ENCODE measurements at regions not wholly inside any gene's neighbourhood (a gene's known extent, or its start where the extent isn't known, plus 50 kb on each side); places are given as distances from the start of the nearest gene placed in this dataset.
"Not testable (repeated sequence)": the region's sequence is repeated elsewhere in the genome, so short reads cannot be mapped to it uniquely, and the experiment has no call there.

GRCh38 chr4:53705972-53706371 lies 114.7 kb upstream of the LNX1 start:
- Histone ChIP-seq H3K36me3 (ENCODE audit: insufficient read depth, low read length) (no peaks in the 10 kb centered on the region), H3K27me3 (ENCODE audit: insufficient read depth, low read length) (no peaks in the 10 kb centered on the region), H3K4me1 (ENCODE audit: insufficient read depth, low read length) (peaks cover 2% of the 10 kb centered on the region), H3K9me3 (ENCODE audit: low read length) (no peaks in the 10 kb centered on the region), H3K4me3 (ENCODE audit: low read length) (no peak overlapping the region), H2AFZ (ENCODE audit: low read depth, low read length) (no peak overlapping the region)

DNA sequence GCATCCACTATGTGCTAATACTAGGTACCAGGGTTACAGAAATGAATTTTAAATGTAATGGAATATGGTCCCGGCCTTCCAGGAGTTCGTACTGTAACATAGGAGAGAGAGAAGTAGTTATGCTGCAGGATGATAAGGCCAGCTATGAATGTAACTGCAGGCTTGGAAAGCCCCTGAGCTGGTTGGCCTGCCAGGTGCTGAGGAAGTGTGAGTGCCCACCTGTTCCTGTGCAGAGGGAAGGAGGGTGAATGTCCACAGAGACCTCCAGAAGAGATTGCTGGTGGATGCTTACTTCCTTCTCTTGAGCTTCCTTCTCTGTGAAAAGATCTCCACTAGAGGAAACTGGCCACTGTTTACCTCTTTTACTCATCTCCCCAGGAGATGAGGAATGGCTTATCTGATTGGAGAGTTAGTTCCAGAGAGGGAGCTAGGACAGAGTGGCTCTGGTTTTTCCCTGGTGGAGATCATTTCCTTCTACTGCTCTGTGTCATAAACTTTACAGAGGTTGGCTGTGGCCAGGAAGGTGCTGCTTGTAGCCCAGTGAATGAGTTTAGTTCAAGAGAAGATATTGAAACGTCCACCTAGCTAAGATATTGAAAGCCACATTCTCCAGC lies 114.0 kb upstream of the LNX1 start:
- H3K4me1 ChIP-seq (ENCODE audit: insufficient read depth, low read length), result peaks cover 2% of the 10 kb centered on the region
- no peaks in the 10 kb centered on the region for H3K36me3 ChIP-seq (ENCODE audit: insufficient read depth, low read length)
- no peaks in the 10 kb centered on the region for H3K9me3 ChIP-seq (ENCODE audit: low read length)
- H3K27me3 ChIP-seq (ENCODE audit: insufficient read depth, low read length), result no peaks in the 10 kb centered on the region
- no peak overlapping the region for H3K4me3 ChIP-seq (ENCODE audit: low read length)
- no peak overlapping the region for H2AFZ ChIP-seq (ENCODE audit: low read depth, low read length)

GRCh38 chr4:53704329-53704728 lies 113.0 kb upstream of the LNX1 start:
- Histone ChIP-seq H2AFZ (ENCODE audit: low read depth, low read length) (no peak overlapping the region), H3K9me3 (ENCODE audit: low read length) (no peaks in the 10 kb centered on the region), H3K4me1 (ENCODE audit: insufficient read depth, low read length) (peaks cover 2% of the 10 kb centered on the region)

GRCh38 chr4:53703267-53703655 lies 112.0 kb upstream of the LNX1 start:
- Histone ChIP-seq H3K9me3 (ENCODE audit: low read length) (no peaks in the 10 kb centered on the region), H3K36me3 (ENCODE audit: insufficient read depth, low read length) (no peaks in the 10 kb centered on the region), H3K27me3 (ENCODE audit: insufficient read depth, low read length) (no peaks in the 10 kb centered on the region), H2AFZ (ENCODE audit: low read depth, low read length) (no peak overlapping the region), H3K4me1 (ENCODE audit: insufficient read depth, low read length) (peaks cover 2% of the 10 kb centered on the region), H3K4me3 (ENCODE audit: low read length) (no peak overlapping the region)

More at GRCh38 chr4:53704329-53704728, 113.0 kb upstream of the LNX1 start:
- no peak overlapping the region for H3K4me3 ChIP-seq (ENCODE audit: low read length)
- H3K27me3 ChIP-seq (ENCODE audit: insufficient read depth, low read length), result no peaks in the 10 kb centered on the region
- no peaks in the 10 kb centered on the region for H3K36me3 ChIP-seq (ENCODE audit: insufficient read depth, low read length)

DNA sequence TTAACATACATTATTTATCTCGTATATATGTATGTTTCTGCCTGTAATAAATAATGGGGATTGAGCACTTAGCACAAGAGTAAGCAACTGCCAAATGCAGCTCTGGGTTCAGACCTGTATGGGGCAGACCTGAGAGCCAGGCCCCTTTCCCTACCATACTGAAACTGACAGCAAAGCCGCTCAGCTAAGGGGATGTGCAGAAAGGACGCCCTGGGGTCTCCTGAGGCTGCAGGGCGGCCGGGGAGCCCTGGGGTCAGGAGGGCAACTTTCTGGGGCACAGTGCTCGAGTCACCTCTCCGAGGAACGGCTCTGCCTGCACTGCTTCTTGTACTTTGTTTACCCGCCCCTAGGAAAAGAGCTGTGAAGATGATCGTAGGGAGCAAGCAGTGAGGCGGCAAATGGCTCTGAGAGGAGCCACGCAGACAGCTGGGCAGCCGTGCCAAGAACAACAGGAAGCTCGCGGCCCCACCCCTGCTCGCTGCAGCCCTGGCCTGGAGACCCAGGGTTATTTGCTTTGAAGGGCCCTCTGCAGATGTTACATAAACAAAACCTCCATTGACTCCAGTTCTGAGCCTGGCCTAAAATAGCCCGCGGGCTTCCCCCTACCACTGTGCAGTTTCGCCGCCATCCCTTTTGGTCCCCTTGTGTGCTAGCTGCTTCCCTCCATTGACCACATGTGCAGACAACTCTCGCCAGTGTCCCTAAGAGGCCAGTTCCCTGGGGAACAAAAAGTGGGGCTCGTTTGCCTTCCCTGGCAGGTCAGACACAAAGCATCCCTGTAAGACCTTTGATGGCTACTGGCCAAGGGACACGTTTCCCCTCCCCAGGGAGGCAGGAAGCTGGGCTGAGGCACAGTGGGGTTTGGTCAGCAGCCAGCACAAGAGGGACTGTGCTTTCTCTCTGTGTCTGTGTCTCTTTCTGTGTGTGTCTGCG lies 111.3 kb upstream of the LNX1 start:
- no peaks in the 10 kb centered on the region for H3K27me3 ChIP-seq (ENCODE audit: insufficient read depth, low read length)
- H3K4me1 ChIP-seq (ENCODE audit: insufficient read depth, low read length), result peaks cover 2% of the 10 kb centered on the region
- H3K36me3 ChIP-seq (ENCODE audit: insufficient read depth, low read length), result no peaks in the 10 kb centered on the region
- peak overlapping the region; percentile 62 for H2AFZ ChIP-seq (ENCODE audit: low read depth, low read length)
- H3K9me3 ChIP-seq (ENCODE audit: low read length), result no peaks in the 10 kb centered on the region
- H3K4me3 ChIP-seq (ENCODE audit: low read length), result peak overlapping the region; percentile 17

GRCh38 chr4:53701260-53701659 lies 110.0 kb upstream of the LNX1 start:
- H3K4me3 ChIP-seq (ENCODE audit: low read length); H3K36me3 ChIP-seq (ENCODE audit: insufficient read depth, low read length); H3K4me1 ChIP-seq (ENCODE audit: insufficient read depth, low read length); H3K9me3 ChIP-seq (ENCODE audit: low read length); H2AFZ ChIP-seq (ENCODE audit: low read depth, low read length); H3K27me3 ChIP-seq (ENCODE audit: insufficient read depth, low read length): not testable (repeated sequence)

DNA sequence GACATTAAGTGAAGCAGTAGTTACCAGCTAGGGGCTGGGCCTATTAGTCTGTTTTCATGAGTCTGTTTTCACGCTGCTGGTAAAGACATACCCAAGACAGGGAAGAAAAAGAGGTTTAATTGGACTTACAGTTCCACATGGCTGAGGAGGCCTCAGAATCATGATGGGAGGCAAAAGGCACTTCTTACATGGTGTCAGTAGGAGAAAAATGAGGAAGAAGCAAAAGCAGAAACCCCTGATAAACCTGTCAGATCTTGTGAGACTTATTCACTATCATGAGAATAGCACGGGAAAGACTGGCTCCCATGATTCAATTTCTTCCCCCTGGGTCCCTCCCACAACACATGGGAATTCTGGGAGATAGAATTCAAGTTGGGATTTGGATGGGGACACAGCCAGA lies 108.0 kb upstream of the LNX1 start:
- H3K36me3 ChIP-seq (ENCODE audit: insufficient read depth, low read length); H3K27me3 ChIP-seq (ENCODE audit: insufficient read depth, low read length); H2AFZ ChIP-seq (ENCODE audit: low read depth, low read length); H3K4me1 ChIP-seq (ENCODE audit: insufficient read depth, low read length); H3K9me3 ChIP-seq (ENCODE audit: low read length); H3K4me3 ChIP-seq (ENCODE audit: low read length): not testable (repeated sequence)

DNA sequence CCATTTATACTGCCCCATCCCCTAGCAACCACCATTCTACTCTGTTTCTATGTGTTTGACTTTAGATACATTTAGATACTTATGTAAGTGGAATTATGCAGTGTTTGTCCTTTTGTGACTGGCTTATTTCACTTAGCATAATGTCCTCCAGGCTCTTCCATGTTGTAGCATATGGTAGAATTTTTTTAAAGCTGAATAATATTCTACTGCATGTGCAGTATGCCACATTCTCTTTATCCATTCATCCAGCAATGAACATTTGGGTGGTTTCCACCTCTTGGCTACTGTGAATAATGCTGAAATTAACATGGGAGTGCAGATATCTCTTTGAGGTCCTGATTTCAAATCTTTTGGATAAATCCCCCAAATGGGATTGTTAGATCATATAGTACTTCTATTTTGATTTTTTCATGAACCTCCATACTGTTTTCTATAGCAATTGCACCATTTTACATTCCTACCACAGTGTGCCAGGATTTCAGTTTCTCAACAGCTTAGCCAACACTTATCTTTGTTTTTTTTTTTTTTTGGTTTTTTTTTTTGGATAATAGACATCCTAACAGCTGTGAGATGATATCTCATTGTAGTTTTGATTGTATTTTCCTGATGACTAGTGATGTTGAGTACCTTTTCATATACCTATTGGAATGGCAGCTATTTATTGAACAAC lies 105.9 kb upstream of the LNX1 start:
- H3K36me3 ChIP-seq (ENCODE audit: insufficient read depth, low read length), result no peaks in the 10 kb centered on the region

DNA sequence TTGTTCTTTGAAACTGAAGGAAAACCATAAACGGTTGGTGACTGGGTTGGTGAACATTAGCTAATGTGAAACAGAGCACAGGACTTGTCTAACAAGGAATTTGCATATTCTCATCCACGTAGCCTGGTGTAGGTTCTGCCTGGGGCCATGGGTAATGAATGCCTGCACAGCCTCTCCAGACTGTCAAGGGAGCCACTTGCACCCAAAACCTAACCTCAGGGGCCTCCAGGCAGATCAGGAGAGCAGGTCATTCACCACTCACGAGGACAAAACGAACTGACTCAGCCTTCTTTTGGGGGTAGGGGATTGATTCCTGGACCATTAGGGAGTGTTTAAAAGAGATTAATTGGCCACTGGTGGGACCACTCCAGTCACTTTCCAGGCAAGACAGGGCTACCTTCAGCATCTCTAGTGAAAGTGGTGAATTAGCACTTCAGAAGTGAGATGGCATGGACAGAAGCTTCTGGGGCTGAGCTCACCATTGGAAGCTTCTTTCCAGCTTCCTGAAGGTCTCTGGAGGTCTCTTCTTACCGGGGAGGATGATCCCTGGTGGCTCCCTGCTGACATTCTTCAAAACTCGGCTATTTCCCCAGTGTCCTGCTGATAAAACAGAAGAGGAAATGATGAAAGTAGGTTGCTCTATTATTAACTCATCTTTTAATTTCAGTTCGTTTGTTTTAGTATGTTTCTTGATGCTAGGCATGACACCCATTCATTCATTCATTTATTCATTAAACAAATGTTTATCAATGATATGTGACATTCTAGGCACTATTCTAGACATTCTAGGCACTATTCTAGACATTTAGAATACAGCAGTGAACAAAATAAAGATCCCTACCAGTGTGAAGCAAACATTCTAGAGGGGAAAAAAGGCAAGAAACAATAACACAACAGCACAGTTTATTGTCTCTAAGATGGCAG lies 104.5 kb upstream of the LNX1 start:
- Histone ChIP-seq H3K9me3 (ENCODE audit: low read length) (no peaks in the 10 kb centered on the region), H3K36me3 (ENCODE audit: insufficient read depth, low read length) (no peaks in the 10 kb centered on the region)

More for the DNA sequence above, 105.9 kb upstream of the LNX1 start:
- Histone ChIP-seq H3K9me3 (ENCODE audit: low read length) (no peaks in the 10 kb centered on the region), H2AFZ (ENCODE audit: low read depth, low read length) (no peak overlapping the region), H3K4me3 (ENCODE audit: low read length) (no peak overlapping the region), H3K4me1 (ENCODE audit: insufficient read depth, low read length) (no peaks in the 10 kb centered on the region), H3K27me3 (ENCODE audit: insufficient read depth, low read length) (no peaks in the 10 kb centered on the region)

DNA sequence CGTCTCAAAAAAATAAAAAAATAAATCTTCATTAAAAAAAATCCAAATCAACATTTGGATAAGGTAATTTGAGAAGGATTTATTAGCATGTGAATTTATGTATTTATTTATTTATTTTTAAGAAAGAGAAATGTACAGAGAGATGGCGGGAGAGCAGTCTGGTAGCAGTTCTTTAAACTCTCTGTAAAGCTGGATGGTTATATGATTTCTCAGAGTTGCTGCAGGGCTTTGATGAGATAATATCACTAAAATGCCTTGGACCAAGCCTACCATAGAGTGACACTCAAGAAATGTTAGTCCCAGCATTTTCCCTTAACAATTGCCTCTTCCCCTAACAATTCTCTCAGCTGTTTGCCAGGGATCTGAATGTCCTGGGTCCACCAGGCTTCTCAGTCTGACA lies 103.4 kb upstream of the LNX1 start:
- Histone ChIP-seq H3K27me3 (ENCODE audit: insufficient read depth, low read length) (no peaks in the 10 kb centered on the region), H3K4me1 (ENCODE audit: insufficient read depth, low read length) (no peaks in the 10 kb centered on the region), H3K36me3 (ENCODE audit: insufficient read depth, low read length) (no peaks in the 10 kb centered on the region), H2AFZ (ENCODE audit: low read depth, low read length) (no peak overlapping the region), H3K9me3 (ENCODE audit: low read length) (no peaks in the 10 kb centered on the region), H3K4me3 (ENCODE audit: low read length) (no peak overlapping the region)

More for the DNA sequence above, 104.5 kb upstream of the LNX1 start:
- Histone ChIP-seq H3K27me3 (ENCODE audit: insufficient read depth, low read length) (no peaks in the 10 kb centered on the region), H3K4me3 (ENCODE audit: low read length) (no peak overlapping the region), H3K4me1 (ENCODE audit: insufficient read depth, low read length) (no peaks in the 10 kb centered on the region), H2AFZ (ENCODE audit: low read depth, low read length) (no peak overlapping the region)

DNA sequence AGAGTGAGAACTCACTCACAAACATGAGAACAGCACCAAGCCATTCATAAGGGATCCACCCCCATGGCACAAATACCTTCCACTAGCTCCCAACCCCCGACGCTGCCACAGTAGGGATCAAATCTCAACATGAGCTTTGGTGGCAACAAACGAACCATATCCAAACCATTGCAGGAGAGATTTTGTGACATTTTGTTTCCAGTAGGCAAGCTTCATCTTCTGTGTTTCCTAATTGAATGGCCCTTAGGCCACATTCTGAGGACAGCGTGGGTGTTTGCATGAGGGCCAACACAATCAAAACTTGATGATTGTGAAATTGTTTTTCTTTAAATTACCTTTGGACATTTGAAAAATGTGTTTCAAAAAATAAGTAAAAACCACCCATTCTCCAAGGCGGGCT lies 102.6 kb upstream of the LNX1 start:
- H3K4me1 ChIP-seq (ENCODE audit: insufficient read depth, low read length), result no peaks in the 10 kb centered on the region
- H3K4me3 ChIP-seq (ENCODE audit: low read length), result no peak overlapping the region
- H3K27me3 ChIP-seq (ENCODE audit: insufficient read depth, low read length), result no peaks in the 10 kb centered on the region
- H3K9me3 ChIP-seq (ENCODE audit: low read length), result no peaks in the 10 kb centered on the region
- H2AFZ ChIP-seq (ENCODE audit: low read depth, low read length), result no peak overlapping the region
- no peaks in the 10 kb centered on the region for H3K36me3 ChIP-seq (ENCODE audit: insufficient read depth, low read length)

- Histone ChIP-seq H3K4me1 (ENCODE audit: insufficient read depth, low read length) (no peaks in the 10 kb centered on the region), H3K27me3 (ENCODE audit: insufficient read depth, low read length) (no peaks in the 10 kb centered on the region), H2AFZ (ENCODE audit: low read depth, low read length) (no peak overlapping the region), H3K9me3 (ENCODE audit: low read length) (no peaks in the 10 kb centered on the region), H3K36me3 (ENCODE audit: insufficient read depth, low read length) (no peaks in the 10 kb centered on the region), H3K4me3 (ENCODE audit: low read length) (no peak overlapping the region)
These were observed 102.1 kb upstream of the LNX1 start for GRCh38 chr4:53693408-53693807.
